Lower leg skin (tissue), 3 donors: ENCODE measurements at regions not wholly inside any gene's neighbourhood (a gene's known extent, or its start where the extent isn't known, plus 50 kb on each side); places are given as distances from the start of the nearest gene placed in this dataset.

Experiments used
- POLR2A ChIP-seq, 2 donors: fragments of 450-650 bp; IDR thresholded peaks; one replicate each; pipeline ENCODE4 v1.6.1; 2016 to 2017; ENCODE audit warnings: antibody characterized with exemption in 2 of 2, mild to moderate bottlenecking in 1 of 2, moderate library complexity in 1 of 2
- TF ChIP-seq, protein P1 (sequence below), 3 donors: fragments of 450-650 bp; IDR thresholded peaks; one replicate each; pipeline ENCODE4 v1.5.1; 2016; ENCODE audit warnings: antibody characterized with exemption in 3 of 3, mild to moderate bottlenecking in 3 of 3, moderate library complexity in 2 of 3

DNA sequence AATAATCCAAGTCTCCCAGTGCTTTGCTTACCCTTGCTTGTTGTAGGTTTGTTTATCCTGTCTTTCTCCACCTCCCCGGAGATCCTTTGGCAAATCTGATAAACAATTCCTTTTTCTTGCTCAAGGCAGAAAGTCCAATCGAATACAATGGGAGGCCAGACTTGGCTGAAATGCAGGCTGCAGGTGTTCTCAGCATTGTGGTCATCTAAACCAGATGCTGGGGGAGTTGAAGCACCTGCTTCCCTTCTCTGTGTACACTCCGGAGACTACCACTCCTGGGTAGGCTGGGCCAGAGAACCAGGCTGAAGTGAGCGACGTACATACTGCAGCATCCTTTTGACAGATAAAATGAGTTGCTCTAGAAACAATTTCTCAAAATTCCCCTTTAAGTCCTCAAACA is 82.6 kb upstream of the PREP start:
- TF ChIP-seq, protein P1, sequence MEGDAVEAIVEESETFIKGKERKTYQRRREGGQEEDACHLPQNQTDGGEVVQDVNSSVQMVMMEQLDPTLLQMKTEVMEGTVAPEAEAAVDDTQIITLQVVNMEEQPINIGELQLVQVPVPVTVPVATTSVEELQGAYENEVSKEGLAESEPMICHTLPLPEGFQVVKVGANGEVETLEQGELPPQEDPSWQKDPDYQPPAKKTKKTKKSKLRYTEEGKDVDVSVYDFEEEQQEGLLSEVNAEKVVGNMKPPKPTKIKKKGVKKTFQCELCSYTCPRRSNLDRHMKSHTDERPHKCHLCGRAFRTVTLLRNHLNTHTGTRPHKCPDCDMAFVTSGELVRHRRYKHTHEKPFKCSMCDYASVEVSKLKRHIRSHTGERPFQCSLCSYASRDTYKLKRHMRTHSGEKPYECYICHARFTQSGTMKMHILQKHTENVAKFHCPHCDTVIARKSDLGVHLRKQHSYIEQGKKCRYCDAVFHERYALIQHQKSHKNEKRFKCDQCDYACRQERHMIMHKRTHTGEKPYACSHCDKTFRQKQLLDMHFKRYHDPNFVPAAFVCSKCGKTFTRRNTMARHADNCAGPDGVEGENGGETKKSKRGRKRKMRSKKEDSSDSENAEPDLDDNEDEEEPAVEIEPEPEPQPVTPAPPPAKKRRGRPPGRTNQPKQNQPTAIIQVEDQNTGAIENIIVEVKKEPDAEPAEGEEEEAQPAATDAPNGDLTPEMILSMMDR (IDR thresholded peaks at IDR 0.05), result no peak
- TF ChIP-seq POLR2A (IDR thresholded peaks at IDR 0.05), result no peak
